Small intestine (tissue), 7 donors: ENCODE measurements at regions not wholly inside any gene's neighbourhood (a gene's known extent, or its start where the extent isn't known, plus 50 kb on each side); places are given as distances from the start of the nearest gene placed in this dataset.
A peak's percentile ranks its signal among the peaks of the same experiment; 100 is the strongest.

Experiments
- DNase-seq, 2 donors: peaks; one replicate each; pipeline versions ENCODE4 v3.0.0 to v3.0.0-alpha.2; 2013
- FAIRE-seq: peaks from 2 replicates; lab custom pipeline; 2012; peaks lifted over from hg19 to GRCh38; lab: Jason Lieb, UNC
- H3K27ac ChIP-seq, 3 donors: one replicate each; pipeline ENCODE4 v1.5.1; 2013; ENCODE audit warnings: low read length in 2 of 3, mild to moderate bottlenecking in 2 of 3, control low read depth in 1 of 3, inconsistent platforms in 1 of 3, low read depth in 1 of 3, moderate library complexity in 1 of 3
- H3K27me3 ChIP-seq, 3 donors: one replicate each; pipeline ENCODE4 v1.6.1; 2013; ENCODE audit warnings: low read length in 3 of 3, inconsistent platforms in 1 of 3; ENCODE audit not compliant: control insufficient read depth in 3 of 3, insufficient read depth in 3 of 3
- H3K36me3 ChIP-seq, 3 donors: one replicate each; pipeline ENCODE4 v1.6.1; 2013; ENCODE audit warnings: low read length in 3 of 3, inconsistent platforms in 1 of 3, low read depth in 1 of 3, mild to moderate bottlenecking in 1 of 3, moderate library complexity in 1 of 3; ENCODE audit not compliant: control insufficient read depth in 3 of 3, insufficient read depth in 2 of 3
- H3K4me1 ChIP-seq, 3 donors: one replicate each; pipeline ENCODE4 v1.6.1; 2013; ENCODE audit warnings: low read length in 2 of 3, inconsistent platforms in 1 of 3, low read depth in 1 of 3, mild to moderate bottlenecking in 1 of 3, moderate library complexity in 1 of 3; ENCODE audit not compliant: control insufficient read depth in 3 of 3, insufficient read depth in 2 of 3
- H3K4me3 ChIP-seq, 3 donors: one replicate each; pipeline ENCODE4 v1.5.1; 2013; ENCODE audit warnings: low read length in 3 of 3, control low read depth in 1 of 3, inconsistent platforms in 1 of 3, low read depth in 1 of 3, mild to moderate bottlenecking in 1 of 3, moderate library complexity in 1 of 3
- H3K9me3 ChIP-seq, 2 donors: one replicate each; pipeline ENCODE4 v1.6.1; 2013; ENCODE audit warnings: low read depth in 1 of 2, low read length in 1 of 2; ENCODE audit not compliant: control insufficient read depth in 2 of 2, insufficient read depth in 1 of 2
- WGBS, 3 donors: extraction: QIAGEN DNeasy Blood & Tissue Kit; methylation state at CpG; one replicate each; pipeline ENCODE4 v1.1.7; 2013; 5-methylcytosine and 5-hydroxymethylcytosine counted together
- donor health status: healthy with polysubstance abuse.
- donor health status: control.
- donor health status: control.
- donor health status: Bipolar disorder and iron deficiency.
- donor health status: healthy.

DNA sequence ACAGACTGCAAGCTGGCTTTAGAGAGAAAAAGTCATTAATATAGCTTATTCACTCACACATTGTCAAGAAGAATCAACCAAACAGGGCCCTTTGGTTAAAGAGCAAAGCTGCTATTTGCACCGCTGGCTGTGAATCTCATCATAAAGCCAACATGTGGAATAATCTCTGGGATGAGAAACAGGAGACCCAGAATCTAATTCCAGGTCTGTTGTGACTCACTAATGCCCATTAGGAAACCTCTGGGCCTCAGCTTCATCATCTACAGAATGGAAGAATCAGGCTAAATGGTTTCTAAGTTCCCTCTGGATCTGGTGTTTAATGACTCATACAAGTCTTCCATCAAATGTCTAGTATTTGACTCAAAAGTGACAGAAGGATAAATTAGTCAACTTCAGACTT, 591.7 kb upstream of the DDX18 start:
- Histone ChIP-seq H3K9me3 (no peaks in the 10 kb centered on the region), H3K36me3 (no peaks in the 10 kb centered on the region), H3K27ac (no peak overlapping the region), H3K4me3 (no peak overlapping the region), H3K4me1 (no peaks in the 10 kb centered on the region), H3K27me3 (no peaks in the 10 kb centered on the region)
- WGBS, 3 donors: 90 to 96% (median 95%) methylated on average over 1 of the region's 1 CpG
- no peak for FAIRE-seq
- no peak for DNase-seq

- no peak overlapping the region for H3K4me3 ChIP-seq
- H3K27me3 ChIP-seq: no peaks in the 10 kb centered on the region
- H3K27ac ChIP-seq: no peak overlapping the region
- no peaks in the 10 kb centered on the region for H3K4me1 ChIP-seq
- peaks cover 0 to 19% of the 10 kb centered on the region in 2 donors for H3K9me3 ChIP-seq
- 41 to 56% (median 41%) methylated on average over 2 of the region's 2 CpGs for WGBS, 3 donors
- FAIRE-seq (no peak), DNase-seq (peak; percentile 1 to 7)
- no peaks in the 10 kb centered on the region for H3K36me3 ChIP-seq
These were observed 582.2 kb upstream of the DDX18 start for GRCh38 chr2:117232305-117232704.

DNA sequence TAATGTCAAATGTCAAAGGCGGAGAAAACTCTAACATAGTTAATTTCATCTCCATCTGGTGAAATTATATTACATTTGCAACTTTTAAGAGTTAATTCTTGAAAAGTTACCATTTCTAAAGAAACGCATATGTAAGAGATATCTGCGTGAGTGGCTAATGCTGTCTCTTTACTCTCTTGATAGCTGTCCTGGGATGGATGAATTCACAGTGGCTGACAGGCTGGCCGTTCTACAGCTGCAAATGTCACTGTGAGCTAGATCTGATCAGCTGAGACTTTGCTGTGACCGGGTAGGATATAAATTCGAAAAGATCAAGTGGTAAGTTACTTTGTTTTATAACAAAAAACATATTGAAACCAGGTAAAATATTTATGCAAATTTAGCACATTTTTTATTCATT, 557.1 kb upstream of the DDX18 start:
- Histone ChIP-seq H3K27ac (no peak overlapping the region), H3K4me1 (no peaks in the 10 kb centered on the region), H3K36me3 (no peaks in the 10 kb centered on the region), H3K4me3 (no peak overlapping the region), H3K27me3 (no peaks in the 10 kb centered on the region), H3K9me3 (no peaks in the 10 kb centered on the region)
- DNase-seq (no peak), FAIRE-seq (no peak)
- 65 to 79% (median 77%) methylated on average over 6 of the region's 6 CpGs for WGBS, 3 donors

GRCh38 chr2:117269574-117269973, 544.9 kb upstream of the DDX18 start:
- Histone ChIP-seq H3K36me3 (no peaks in the 10 kb centered on the region), H3K4me3 (no peak overlapping the region), H3K27ac (no peak overlapping the region), H3K9me3 (peaks cover 0 to 2% of the 10 kb centered on the region in 2 donors), H3K4me1 (no peaks in the 10 kb centered on the region), H3K27me3 (no peaks in the 10 kb centered on the region)
- WGBS, 3 donors: 11 to 20% (median 11%) methylated on average over 1 of the region's 1 CpG
- no peak for DNase-seq
- no peak for FAIRE-seq

DNA sequence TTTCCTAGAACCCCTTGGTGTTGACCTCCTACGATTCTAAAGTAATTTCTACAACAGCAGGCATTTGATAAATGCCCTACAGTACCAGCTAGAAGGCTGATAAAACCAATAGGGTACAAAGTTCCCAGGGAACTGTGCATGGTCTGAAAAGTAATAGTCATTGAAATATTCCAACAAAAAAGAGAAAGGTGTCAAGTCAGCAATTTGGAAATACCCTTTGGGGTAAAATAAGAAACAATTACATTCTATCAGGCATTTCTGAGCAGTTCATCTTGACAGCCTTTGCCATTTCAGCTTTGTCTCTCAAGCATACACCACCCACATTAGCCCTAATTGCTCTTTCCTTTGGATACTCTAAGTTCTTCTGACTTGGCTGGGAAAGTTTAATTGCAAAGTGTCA, 542.9 kb upstream of the DDX18 start:
- no peaks in the 10 kb centered on the region for H3K4me1 ChIP-seq
- 7 to 21% (median 8%) methylated on average over 1 of the region's 1 CpG for WGBS, 3 donors
- H3K27ac ChIP-seq: no peak overlapping the region
- DNase-seq (no peak), FAIRE-seq (no peak)
- H3K27me3 ChIP-seq: no peaks in the 10 kb centered on the region
- peaks cover 0 to 2% of the 10 kb centered on the region in 2 donors for H3K9me3 ChIP-seq
- no peak overlapping the region for H3K4me3 ChIP-seq
- no peaks in the 10 kb centered on the region for H3K36me3 ChIP-seq

DNA sequence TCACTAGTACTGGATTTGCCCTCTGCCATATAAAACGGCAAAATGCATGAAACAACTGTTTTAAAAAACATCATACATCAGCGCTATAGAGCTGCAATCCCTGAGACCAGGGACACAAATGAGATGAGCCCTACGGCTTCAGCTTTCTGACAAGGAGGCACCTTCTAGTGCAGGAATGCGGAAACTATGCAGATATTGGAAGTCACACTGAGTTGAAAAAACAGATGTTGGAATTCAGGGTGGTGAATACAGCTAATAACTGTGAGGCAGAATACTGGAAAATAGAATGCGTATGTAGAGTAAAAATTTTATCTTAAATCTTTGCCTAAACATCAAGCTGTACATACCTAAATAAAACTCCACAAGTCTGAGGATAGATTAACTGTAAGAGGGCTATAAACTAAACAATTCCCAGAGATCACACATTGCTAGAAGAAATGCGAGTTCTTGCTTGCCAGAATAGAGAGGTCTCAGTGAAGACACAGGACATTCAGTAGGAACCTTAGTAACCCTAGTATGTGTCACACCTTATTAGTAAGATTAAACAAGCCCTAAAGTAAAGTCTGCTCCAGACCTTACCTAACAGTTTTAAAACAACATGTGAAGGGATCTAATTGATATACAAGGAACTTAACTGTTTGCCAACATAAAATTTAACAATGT, 541.4 kb upstream of the DDX18 start:
- no peaks in the 10 kb centered on the region for H3K36me3 ChIP-seq
- no peak overlapping the region for H3K4me3 ChIP-seq
- H3K9me3 ChIP-seq: peaks cover 0 to 2% of the 10 kb centered on the region in 2 donors
- no peak for FAIRE-seq
- 69 to 78% (median 75%) methylated on average over 6 of the region's 6 CpGs for WGBS, 3 donors
- no peak overlapping the region for H3K27ac ChIP-seq
- no peaks in the 10 kb centered on the region for H3K4me1 ChIP-seq
- no peak for DNase-seq
- H3K27me3 ChIP-seq: no peaks in the 10 kb centered on the region

- Histone ChIP-seq H3K9me3 (no peaks in the 10 kb centered on the region), H3K4me3 (no peak overlapping the region), H3K27me3 (no peaks in the 10 kb centered on the region), H3K27ac (no peak overlapping the region), H3K4me1 (no peaks in the 10 kb centered on the region), H3K36me3 (no peaks in the 10 kb centered on the region)
- FAIRE-seq (no peak), DNase-seq (no peak)
- 88 to 97% (median 93%) methylated on average over 1 of the region's 1 CpG for WGBS, 3 donors
These were observed 521.5 kb upstream of the DDX18 start for GRCh38 chr2:117293012-117293411.

DNA sequence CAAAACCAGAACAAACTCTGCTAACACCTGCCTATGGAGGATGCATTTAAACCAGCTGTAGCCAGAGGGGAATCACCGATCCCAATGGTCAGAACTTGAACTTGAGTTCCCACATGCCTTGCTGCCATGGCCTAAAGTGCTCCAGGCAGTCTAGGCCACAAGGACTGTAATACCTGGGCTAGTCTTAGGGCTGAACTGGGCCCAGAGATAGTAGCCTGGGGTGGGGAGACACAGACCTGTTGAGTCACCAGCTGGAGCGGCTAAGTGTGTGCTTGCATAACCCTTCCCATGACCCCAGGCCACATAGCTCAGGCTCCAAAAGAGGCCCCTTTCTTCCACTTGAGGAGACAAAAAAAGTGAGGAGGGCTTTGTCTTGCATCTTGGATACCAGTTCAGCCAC, 515.0 kb upstream of the DDX18 start:
- Histone ChIP-seq H3K9me3 (peaks cover 0 to 5% of the 10 kb centered on the region in 2 donors), H3K4me3 (no peak overlapping the region), H3K27me3 (no peaks in the 10 kb centered on the region), H3K4me1 (no peaks in the 10 kb centered on the region), H3K27ac (no peak overlapping the region), H3K36me3 (no peaks in the 10 kb centered on the region)
- no peak for FAIRE-seq
- 78 to 94% (median 92%) methylated on average over 2 of the region's 2 CpGs for WGBS, 3 donors
- DNase-seq: no peak
